IPS-15b (cell line): ENCODE measurements at regions not wholly inside any gene's neighbourhood (a gene's known extent, or its start where the extent isn't known, plus 50 kb on each side); places are given as distances from the start of the nearest gene placed in this dataset.

Experiments
- H3K27me3 ChIP-seq: one replicate; pipeline ENCODE4 v1.6.1; 2013; ENCODE audit warnings: low read length; ENCODE audit not compliant: control insufficient read depth, insufficient read depth
- H3K36me3 ChIP-seq: one replicate; pipeline ENCODE4 v1.6.1; 2013; ENCODE audit warnings: low read length; ENCODE audit not compliant: control insufficient read depth, insufficient read depth
- H3K4me1 ChIP-seq: one replicate; pipeline ENCODE4 v1.6.1; 2013; ENCODE audit warnings: mild to moderate bottlenecking, low read length; ENCODE audit not compliant: control insufficient read depth, insufficient read depth
- H3K4me3 ChIP-seq: one replicate; pipeline ENCODE4 v1.5.1; 2013; ENCODE audit warnings: low read depth, low read length
- H3K9ac ChIP-seq: one replicate; pipeline ENCODE4 v1.6.1; 2013; ENCODE audit warnings: low read depth, mild to moderate bottlenecking, low read length
- H3K9me3 ChIP-seq: one replicate; pipeline ENCODE4 v1.6.1; 2013; ENCODE audit warnings: mild to moderate bottlenecking, low read length; ENCODE audit not compliant: control insufficient read depth, insufficient read depth

DNA sequence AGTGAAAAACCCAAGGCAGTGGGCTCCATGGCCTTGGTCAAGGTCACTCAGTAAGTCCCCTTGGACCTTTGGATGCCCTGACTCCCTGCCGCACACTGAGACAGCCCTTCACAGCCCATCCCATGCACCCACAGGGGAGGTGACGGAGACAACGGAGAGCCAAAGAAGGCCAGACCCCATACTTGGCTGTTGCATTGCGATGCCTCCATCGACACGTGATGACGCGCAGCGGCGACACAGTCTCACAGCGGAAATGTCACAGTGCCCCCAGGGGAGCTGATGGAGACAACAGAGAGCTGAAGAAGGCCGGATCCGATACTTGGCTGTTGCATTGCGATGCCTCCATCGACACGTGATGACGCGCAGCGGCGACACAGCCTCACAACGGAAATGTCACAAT, 282.4 kb downstream of the TEX29 start:
- H3K9me3 ChIP-seq: no peaks in the 10 kb centered on the region
- no peaks in the 10 kb centered on the region for H3K36me3 ChIP-seq
- no peak overlapping the region for H3K4me3 ChIP-seq
- H3K27me3 ChIP-seq: peaks cover 4% of the 10 kb centered on the region
- no peak overlapping the region for H3K9ac ChIP-seq
- H3K4me1 ChIP-seq: no peaks in the 10 kb centered on the region

DNA sequence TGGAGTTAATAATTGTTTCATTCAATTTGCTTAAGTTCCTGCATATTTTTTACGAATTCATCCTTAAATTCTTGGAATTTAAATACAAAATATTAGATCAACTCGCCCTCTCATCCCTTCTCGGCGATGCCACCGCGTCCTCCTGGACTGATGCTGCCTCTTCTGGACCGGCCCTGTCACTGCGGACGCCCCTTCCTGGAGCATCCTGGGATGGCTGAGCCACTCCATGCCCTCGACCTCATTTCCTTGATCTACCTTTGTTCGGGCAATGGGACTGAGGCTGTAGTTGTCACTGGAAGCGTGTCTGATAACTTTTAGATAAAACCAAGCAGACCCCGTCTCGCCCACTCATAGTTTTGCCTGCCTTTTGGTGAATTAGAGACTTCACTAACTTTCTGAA, 283.7 kb downstream of the TEX29 start:
- Histone ChIP-seq H3K4me1 (no peaks in the 10 kb centered on the region), H3K36me3 (no peaks in the 10 kb centered on the region), H3K4me3 (no peak overlapping the region), H3K9me3 (no peaks in the 10 kb centered on the region), H3K27me3 (no peaks in the 10 kb centered on the region), H3K9ac (no peak overlapping the region)

DNA sequence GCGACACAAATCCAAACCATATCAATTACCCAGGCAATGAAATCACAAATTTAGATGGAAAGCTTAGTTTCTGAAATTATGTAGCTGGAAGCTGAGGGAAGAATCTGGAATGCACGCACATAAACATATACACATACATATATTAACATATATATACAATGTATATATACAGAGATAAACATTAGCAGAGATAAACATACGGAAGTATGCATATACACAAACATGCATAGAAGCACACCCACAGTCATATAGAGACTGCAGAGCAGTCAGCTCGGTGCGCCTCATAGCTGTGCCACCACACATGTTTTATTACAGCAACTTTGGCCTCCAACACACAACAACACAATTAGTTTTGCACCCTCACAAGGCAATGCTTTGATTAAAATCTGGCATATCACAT, 288.1 kb downstream of the TEX29 start:
- Histone ChIP-seq H3K9me3 (no peaks in the 10 kb centered on the region), H3K9ac (no peak overlapping the region), H3K36me3 (no peaks in the 10 kb centered on the region), H3K4me3 (no peak overlapping the region), H3K27me3 (no peaks in the 10 kb centered on the region), H3K4me1 (no peaks in the 10 kb centered on the region)

DNA sequence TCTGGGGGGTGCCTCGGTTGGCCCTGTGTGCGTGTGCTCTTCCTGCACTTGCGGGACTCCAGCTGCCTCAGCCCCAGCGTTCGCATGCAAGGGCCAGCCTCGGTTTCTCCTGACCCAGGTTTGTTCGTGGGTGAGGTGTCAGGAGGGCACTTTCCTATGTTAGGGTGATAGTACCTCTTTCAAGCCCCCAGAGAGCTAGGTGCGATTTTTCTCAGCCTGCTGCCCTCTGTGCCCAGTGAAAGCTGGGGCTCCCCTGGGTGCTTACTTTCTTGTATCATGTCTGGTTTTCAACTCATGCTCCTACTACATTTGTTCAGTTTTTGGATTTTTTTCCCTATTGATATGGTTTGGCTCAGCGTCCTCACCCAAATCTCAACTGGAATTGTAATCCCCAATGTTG, 289.2 kb downstream of the TEX29 start:
- Histone ChIP-seq H3K9me3 (no peaks in the 10 kb centered on the region), H3K27me3 (no peaks in the 10 kb centered on the region), H3K9ac (no peak overlapping the region), H3K4me1 (no peaks in the 10 kb centered on the region), H3K4me3 (no peak overlapping the region), H3K36me3 (no peaks in the 10 kb centered on the region)

DNA sequence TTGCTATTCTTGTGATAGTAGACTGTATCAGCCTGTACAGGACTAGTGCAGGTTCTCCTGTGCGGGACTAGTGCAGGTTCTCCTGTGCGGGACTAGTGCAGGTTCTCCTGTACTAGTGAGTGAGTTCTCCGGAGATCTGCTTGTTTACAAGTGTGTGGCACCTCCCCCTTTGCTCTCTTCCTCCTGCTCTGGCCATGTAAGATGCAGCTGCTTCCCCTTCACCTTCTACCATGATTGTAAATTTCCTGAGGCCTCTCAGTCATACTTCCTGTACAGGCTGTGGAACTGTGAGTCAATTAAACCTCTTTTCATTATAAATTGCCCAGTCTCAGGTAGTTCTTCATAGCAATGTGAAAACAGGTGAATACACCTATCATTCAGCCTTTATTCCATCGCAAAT, 289.6 kb downstream of the TEX29 start:
- Histone ChIP-seq H3K27me3 (no peaks in the 10 kb centered on the region), H3K9me3 (no peaks in the 10 kb centered on the region), H3K9ac (no peak overlapping the region), H3K4me1 (no peaks in the 10 kb centered on the region), H3K36me3 (no peaks in the 10 kb centered on the region), H3K4me3 (no peak overlapping the region)

DNA sequence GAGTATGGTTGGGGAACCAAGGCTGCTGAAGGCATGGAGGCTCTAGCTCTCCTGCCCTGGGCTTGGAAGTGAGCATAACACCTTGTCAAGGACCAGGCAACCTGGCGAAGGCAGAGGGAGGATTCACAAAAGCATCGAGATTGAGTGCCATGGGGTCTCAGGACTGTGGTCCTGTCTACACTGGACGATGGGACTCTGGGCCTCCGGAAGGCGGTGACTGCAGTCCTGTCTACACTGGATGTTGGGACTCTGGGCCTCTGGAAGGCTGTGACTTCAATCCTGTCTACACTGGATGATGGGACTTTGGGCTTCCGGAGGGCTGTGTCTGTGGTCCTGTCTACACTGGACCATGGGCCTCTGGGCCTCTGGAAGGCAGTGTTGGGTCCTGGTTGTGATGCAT, 290.4 kb downstream of the TEX29 start:
- Histone ChIP-seq H3K4me1 (no peaks in the 10 kb centered on the region), H3K9ac (no peak overlapping the region), H3K36me3 (no peaks in the 10 kb centered on the region), H3K9me3 (no peaks in the 10 kb centered on the region), H3K4me3 (no peak overlapping the region), H3K27me3 (no peaks in the 10 kb centered on the region)

DNA sequence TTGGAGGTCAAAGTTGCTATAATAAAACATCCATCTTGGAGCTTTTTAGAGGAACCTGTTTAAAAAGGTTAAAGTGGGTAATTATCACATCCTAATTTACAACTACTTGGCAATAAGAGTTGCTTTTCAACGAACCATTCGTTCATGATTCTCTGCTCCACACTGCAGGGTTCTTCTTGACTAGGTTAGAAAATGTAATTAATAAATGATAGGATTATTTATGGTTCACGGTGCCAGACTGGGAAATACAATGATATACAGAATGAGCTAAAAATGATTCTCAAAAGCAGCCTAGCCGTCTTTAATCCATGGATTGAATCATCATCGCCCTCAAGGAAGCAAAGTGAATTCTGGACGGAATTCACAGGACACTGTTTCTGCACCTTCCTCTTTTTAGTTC, 291.2 kb downstream of the TEX29 start:
- no peaks in the 10 kb centered on the region for H3K36me3 ChIP-seq
- H3K4me3 ChIP-seq: no peak overlapping the region
- no peaks in the 10 kb centered on the region for H3K9me3 ChIP-seq
- no peaks in the 10 kb centered on the region for H3K27me3 ChIP-seq
- no peaks in the 10 kb centered on the region for H3K4me1 ChIP-seq
- no peak overlapping the region for H3K9ac ChIP-seq

DNA sequence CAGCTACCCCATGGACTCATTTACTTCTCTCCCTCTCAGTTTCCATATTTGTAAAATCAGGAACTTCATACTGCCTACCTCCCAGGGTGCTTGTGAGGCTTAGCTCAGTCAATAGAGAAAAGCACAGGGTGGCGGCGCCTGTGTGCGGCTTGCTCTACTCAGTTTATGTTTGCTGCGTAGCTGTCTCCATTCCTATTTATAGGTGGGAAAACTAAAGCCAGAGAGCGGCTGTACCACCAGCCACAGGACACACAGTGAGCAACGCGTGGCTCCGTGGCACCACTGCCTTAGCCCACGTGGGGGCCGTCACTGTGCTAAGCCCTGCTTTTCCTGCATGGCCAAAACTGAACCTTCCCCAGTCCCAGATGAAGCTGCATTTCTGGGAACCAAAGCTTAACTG, 292.4 kb downstream of the TEX29 start:
- Histone ChIP-seq H3K4me3 (no peak overlapping the region), H3K4me1 (no peaks in the 10 kb centered on the region), H3K27me3 (no peaks in the 10 kb centered on the region), H3K9me3 (no peaks in the 10 kb centered on the region), H3K36me3 (no peaks in the 10 kb centered on the region), H3K9ac (no peak overlapping the region)

DNA sequence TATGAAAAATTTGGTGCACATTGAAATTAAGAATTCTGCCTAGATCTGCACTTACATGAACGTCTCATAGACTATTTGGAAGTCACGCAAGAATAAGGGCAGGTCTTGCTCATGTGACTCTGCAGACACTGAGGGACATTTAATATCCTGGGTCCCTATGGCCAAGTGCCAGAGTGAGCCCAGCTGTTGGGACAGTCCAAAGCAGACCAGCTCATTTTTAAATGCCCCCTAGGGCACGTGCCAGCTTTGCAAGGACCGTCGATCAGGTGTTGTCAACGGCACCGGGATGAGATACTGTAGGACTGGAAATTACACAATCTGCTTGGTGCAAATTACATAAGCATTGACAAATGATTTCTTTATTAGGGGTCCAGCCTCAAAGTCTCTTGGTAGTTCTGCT, 293.6 kb downstream of the TEX29 start:
- Histone ChIP-seq H3K4me3 (no peak overlapping the region), H3K9me3 (no peaks in the 10 kb centered on the region), H3K4me1 (no peaks in the 10 kb centered on the region), H3K36me3 (no peaks in the 10 kb centered on the region), H3K27me3 (no peaks in the 10 kb centered on the region), H3K9ac (no peak overlapping the region)

DNA sequence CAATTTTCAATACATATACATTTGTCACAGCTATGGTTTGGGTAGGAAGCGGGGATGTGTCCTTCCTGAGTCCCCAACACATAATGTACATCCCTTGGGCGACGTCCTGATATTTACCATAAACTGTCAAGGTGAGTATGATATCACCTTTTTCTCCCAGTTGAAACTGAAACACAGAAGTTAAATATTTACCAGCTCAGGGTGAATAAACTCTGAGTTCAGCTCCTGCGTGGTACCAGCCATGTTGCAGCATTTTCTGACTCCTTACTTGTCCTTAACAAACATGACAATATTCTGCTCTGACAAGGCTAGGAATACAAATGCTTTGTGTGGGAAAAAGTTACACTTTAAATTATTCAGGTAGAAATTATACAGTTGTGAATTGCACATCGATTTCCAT, 294.2 kb downstream of the TEX29 start:
- Histone ChIP-seq H3K4me1 (no peaks in the 10 kb centered on the region), H3K36me3 (no peaks in the 10 kb centered on the region), H3K9ac (no peak overlapping the region), H3K9me3 (no peaks in the 10 kb centered on the region), H3K4me3 (no peak overlapping the region), H3K27me3 (no peaks in the 10 kb centered on the region)

DNA sequence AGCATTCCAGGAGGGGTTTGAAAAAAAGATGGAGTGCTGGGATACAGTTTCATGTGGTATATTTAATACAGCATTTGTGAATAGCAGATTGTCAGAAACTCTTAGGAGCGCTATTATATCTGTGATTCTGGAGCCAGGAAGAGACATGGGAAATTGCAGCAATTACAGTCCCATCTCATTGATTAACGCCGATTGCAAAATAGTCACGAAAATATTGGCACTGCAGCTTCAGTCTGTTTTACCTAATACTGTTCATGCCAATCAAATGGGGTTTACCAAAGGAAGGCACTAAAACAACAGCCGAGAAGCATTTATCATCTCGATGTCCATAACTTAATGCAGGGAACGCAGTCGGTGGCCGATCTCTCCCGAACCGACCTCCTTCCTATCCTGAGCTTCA, 295.8 kb downstream of the TEX29 start:
- no peaks in the 10 kb centered on the region for H3K36me3 ChIP-seq
- no peaks in the 10 kb centered on the region for H3K4me1 ChIP-seq
- H3K9ac ChIP-seq: no peak overlapping the region
- no peaks in the 10 kb centered on the region for H3K27me3 ChIP-seq
- no peaks in the 10 kb centered on the region for H3K9me3 ChIP-seq
- H3K4me3 ChIP-seq: no peak overlapping the region

DNA sequence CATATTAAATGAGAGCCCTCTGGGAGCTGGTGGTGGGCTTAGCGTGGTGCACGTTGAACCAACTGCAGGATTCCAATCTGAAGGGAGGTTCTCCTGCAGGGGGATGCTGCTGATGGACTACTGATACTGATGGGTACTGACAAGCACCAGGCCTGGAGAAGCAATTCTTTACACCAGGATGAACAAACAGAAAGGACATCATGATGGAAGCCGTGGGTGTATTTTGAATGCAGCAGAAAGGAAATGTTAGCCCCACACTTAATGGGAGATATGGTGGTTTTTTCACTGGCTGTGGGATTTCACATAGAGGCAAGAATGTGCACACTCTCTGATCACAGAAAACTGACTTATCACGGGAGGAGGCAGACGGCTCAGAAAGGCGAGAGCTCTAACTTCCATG, 299.7 kb downstream of the TEX29 start:
- Histone ChIP-seq H3K36me3 (no peaks in the 10 kb centered on the region), H3K4me3 (no peak overlapping the region), H3K4me1 (no peaks in the 10 kb centered on the region), H3K9ac (no peak overlapping the region), H3K9me3 (no peaks in the 10 kb centered on the region), H3K27me3 (no peaks in the 10 kb centered on the region)

DNA sequence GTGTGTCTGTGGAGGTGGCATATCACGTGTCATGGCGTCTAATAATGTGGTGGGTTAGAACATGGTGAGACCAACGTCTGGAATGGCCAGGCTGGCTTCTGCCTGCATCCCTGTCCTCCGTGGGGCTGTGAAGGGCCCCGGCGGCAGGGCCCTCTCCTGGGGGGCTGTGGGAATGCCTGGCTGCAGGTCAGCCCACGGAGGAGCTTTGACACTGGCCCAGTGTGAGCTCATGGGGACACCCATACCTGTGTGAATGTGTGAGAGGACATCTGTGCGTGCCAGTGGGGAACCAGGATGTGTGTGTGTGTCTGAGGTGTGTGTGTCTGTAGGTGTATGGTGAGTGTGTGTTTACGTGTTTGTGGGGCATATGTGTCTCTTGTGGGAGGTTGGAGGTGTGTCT, 300.1 kb downstream of the TEX29 start:
- H3K9me3 ChIP-seq: no peaks in the 10 kb centered on the region
- no peaks in the 10 kb centered on the region for H3K36me3 ChIP-seq
- H3K4me1 ChIP-seq: no peaks in the 10 kb centered on the region
- H3K9ac ChIP-seq: no peak overlapping the region
- H3K27me3 ChIP-seq: no peaks in the 10 kb centered on the region
- H3K4me3 ChIP-seq: no peak overlapping the region
